HEK293 (cell line): ENCODE measurements at regions not wholly inside any gene's neighbourhood (a gene's known extent, or its start where the extent isn't known, plus 50 kb on each side); places are given as distances from the start of the nearest gene placed in this dataset.

Source experiments
- CTCF ChIA-PET: fragments of 350-600 bp; formaldehyde crosslinking; extraction: SDS; loops from one replicate; lab custom pipeline; 2021; ENCODE audit warnings: antibody characterized with exemption; lab: Yijun Ruan, JAX
- POLR2A ChIA-PET: fragments of 300-600 bp; formaldehyde crosslinking; extraction: SDS; loops from one replicate; lab custom pipeline; 2020; ENCODE audit warnings: antibody characterized with exemption, inconsistent platforms; lab: Yijun Ruan, JAX
- H3K27ac ChIP-seq: fragments of 200-500 bp; sonication (Bioruptor generic); 2 replicates; pipeline ENCODE4 v1.5.1; 2014; ENCODE audit warnings: low read depth, low read length, control low read depth, inconsistent platforms; ENCODE audit errors: extremely low read depth
- H3K36me3 ChIP-seq, 2 experiments: fragments of 200-500 bp in 1 of 2; sonication (Bioruptor generic) in 1 of 2; 1 replicate in 1 of 2; 2 replicates in 1 of 2; pipeline ENCODE4 v1.5.1; 2014 to 2017; ENCODE audit warnings: inconsistent platforms in 2 of 2, low read length in 2 of 2; ENCODE audit not compliant: control insufficient read depth in 2 of 2, insufficient read depth in 1 of 2
- H3K4me1 ChIP-seq: fragments of 200-500 bp; sonication (Bioruptor generic); 2 replicates; pipeline ENCODE4 v1.5.1; 2014; ENCODE audit warnings: mild to moderate bottlenecking, low read length, inconsistent platforms; ENCODE audit not compliant: control insufficient read depth, insufficient read depth
- H3K4me3 ChIP-seq: 2 replicates; pipeline ENCODE4 v1.5.1; 2011; ENCODE audit warnings: low read depth, mild to moderate bottlenecking, control low read depth, low read length, moderate library complexity
- H3K9me3 ChIP-seq: fragments of 200-500 bp; sonication (Bioruptor generic); 2 replicates; pipeline ENCODE4 v1.5.1; 2014; ENCODE audit warnings: low read depth, low read length, inconsistent platforms; ENCODE audit not compliant: control insufficient read depth, insufficient read depth
- MYNN ChIP-seq: fragments of 450-650 bp; formaldehyde crosslinking; IDR thresholded peaks from 2 replicates; pipeline ENCODE4 v1.5.1; 2016; ENCODE audit warnings: missing biosample characterization, missing genetic modification characterization, borderline replicate concordance
- RBAK ChIP-seq: fragments of 450-650 bp; formaldehyde crosslinking; IDR thresholded peaks from 2 replicates; pipeline ENCODE4 v1.5.1; 2016; ENCODE audit warnings: missing biosample characterization, missing genetic modification characterization
- SCRT1 ChIP-seq: fragments of 450-650 bp; formaldehyde crosslinking; IDR thresholded peaks from 2 replicates; pipeline ENCODE4 v1.5.1; 2016; ENCODE audit warnings: missing biosample characterization, missing genetic modification characterization, borderline replicate concordance
- SP7 ChIP-seq: fragments of 450-650 bp; formaldehyde crosslinking; IDR thresholded peaks from 2 replicates; pipeline ENCODE4 v1.5.1; 2016; ENCODE audit warnings: missing biosample characterization, missing genetic modification characterization
- ZIC2 ChIP-seq: fragments of 450-650 bp; formaldehyde crosslinking; IDR thresholded peaks from 2 replicates; pipeline ENCODE4 v1.5.1; 2016; ENCODE audit warnings: missing biosample characterization, missing genetic modification characterization
- ZNF10 ChIP-seq: fragments of 450-650 bp; formaldehyde crosslinking; IDR thresholded peaks from 2 replicates; pipeline ENCODE4 v1.5.1; 2017; ENCODE audit warnings: missing biosample characterization, missing genetic modification characterization
- ZNF121 ChIP-seq: fragments of 450-650 bp; formaldehyde crosslinking; IDR thresholded peaks from 2 replicates; pipeline ENCODE4 v1.5.1; 2016; ENCODE audit warnings: missing biosample characterization, missing genetic modification characterization
- ZNF138 ChIP-seq: fragments of 450-650 bp; formaldehyde crosslinking; IDR thresholded peaks from 2 replicates; pipeline ENCODE4 v1.5.1; 2016; ENCODE audit warnings: missing biosample characterization, missing genetic modification characterization, borderline replicate concordance
- ZNF2 ChIP-seq: fragments of 450-650 bp; formaldehyde crosslinking; IDR thresholded peaks from 2 replicates; pipeline ENCODE4 v1.5.1; 2016; ENCODE audit warnings: missing biosample characterization, missing genetic modification characterization
- ZNF239 ChIP-seq: fragments of 450-650 bp; formaldehyde crosslinking; IDR thresholded peaks from 2 replicates; pipeline ENCODE4 v1.5.1; 2016; ENCODE audit warnings: missing biosample characterization, missing genetic modification characterization
- ZNF354C ChIP-seq: fragments of 450-650 bp; formaldehyde crosslinking; IDR thresholded peaks from 2 replicates; pipeline ENCODE4 v1.5.1; 2016; ENCODE audit warnings: missing biosample characterization, missing genetic modification characterization, low read depth, borderline replicate concordance
- ZNF391 ChIP-seq: fragments of 450-650 bp; formaldehyde crosslinking; IDR thresholded peaks from 2 replicates; pipeline ENCODE4 v1.5.1; 2016; ENCODE audit warnings: low read depth, missing biosample characterization, missing genetic modification characterization, borderline replicate concordance
- ZNF426 ChIP-seq: fragments of 450-650 bp; formaldehyde crosslinking; IDR thresholded peaks from 2 replicates; pipeline ENCODE4 v1.5.1; 2017; ENCODE audit warnings: missing biosample characterization, missing genetic modification characterization, mild to moderate bottlenecking, inconsistent platforms, moderate library complexity
- ZNF48 ChIP-seq: fragments of 450-650 bp; formaldehyde crosslinking; IDR thresholded peaks from 2 replicates; pipeline ENCODE4 v1.5.1; 2016; ENCODE audit warnings: missing biosample characterization, missing genetic modification characterization
- ZNF529 ChIP-seq: fragments of 450-650 bp; formaldehyde crosslinking; IDR thresholded peaks from 2 replicates; pipeline ENCODE4 v1.5.1; 2017; ENCODE audit warnings: missing genetic modification characterization, missing biosample characterization; ENCODE audit not compliant: insufficient replicate concordance
- ZNF76 ChIP-seq: fragments of 450-650 bp; formaldehyde crosslinking; IDR thresholded peaks from 2 replicates; pipeline ENCODE4; 2016; ENCODE audit warnings: low read depth, missing biosample characterization, missing genetic modification characterization, borderline replicate concordance
- TF ChIP-seq, protein P1 (sequence below): fragments of 450-650 bp; formaldehyde crosslinking; IDR thresholded peaks from 2 replicates; pipeline ENCODE4 v1.5.1; 2016; ENCODE audit warnings: missing biosample characterization, missing genetic modification characterization
- TF ChIP-seq, protein P2 (sequence below): sonication (generic); formaldehyde crosslinking; IDR thresholded peaks from 2 replicates; pipeline ENCODE4 v1.8.1; 2022; ENCODE audit warnings: mild to moderate bottlenecking, moderate library complexity, missing genetic modification reagents
- TF ChIP-seq, protein P3 (sequence below): fragments of 450-650 bp; formaldehyde crosslinking; IDR thresholded peaks from 2 replicates; pipeline ENCODE4 v1.5.1; 2016; ENCODE audit warnings: missing biosample characterization, missing genetic modification characterization

DNA sequence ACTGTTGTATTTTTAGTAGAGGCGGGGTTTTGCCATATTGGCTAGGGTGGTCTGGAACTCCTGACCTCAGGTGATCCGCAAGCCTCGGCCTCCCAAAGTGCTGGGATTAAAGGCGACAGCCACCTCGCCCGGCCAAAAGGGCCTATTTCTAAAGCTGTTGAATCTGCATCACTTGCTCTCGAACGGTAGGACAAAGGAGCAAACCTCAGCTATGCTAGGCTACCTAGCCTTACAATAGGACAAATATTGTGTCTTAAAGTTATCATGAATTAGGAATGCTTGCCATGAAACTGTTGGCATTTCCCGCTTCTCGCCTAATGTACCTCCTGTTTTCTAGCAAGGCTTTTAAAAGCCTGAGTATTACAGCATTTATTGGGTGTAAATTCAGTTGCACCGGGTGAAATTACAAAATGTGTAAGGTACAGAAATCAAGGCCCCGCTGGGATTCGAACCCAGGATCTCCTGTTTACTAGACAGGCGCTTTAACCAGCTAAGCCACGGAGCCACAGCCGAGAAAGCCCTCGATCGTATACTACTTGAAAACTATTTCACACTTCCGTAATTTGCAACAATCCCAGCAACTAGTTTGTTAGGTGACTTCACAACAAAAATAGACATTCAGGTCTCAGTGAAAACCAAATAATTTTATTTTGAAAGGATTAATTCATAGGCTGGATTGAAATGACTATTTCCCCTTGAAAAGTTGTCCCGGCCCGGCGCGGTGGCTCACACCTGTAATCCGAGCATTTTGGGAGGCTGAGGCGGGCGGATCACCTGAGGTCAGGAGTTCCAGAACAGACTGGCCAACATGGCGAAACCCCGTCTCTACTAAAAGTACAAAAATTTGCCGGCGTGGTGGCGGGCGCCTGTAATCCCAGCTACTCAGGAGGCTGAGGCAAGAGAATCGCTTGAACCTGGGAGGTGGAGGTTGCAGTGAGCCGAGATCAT is 211.6 kb upstream of the ZNF184 start (continued):
- TF ChIP-seq, protein P1, sequence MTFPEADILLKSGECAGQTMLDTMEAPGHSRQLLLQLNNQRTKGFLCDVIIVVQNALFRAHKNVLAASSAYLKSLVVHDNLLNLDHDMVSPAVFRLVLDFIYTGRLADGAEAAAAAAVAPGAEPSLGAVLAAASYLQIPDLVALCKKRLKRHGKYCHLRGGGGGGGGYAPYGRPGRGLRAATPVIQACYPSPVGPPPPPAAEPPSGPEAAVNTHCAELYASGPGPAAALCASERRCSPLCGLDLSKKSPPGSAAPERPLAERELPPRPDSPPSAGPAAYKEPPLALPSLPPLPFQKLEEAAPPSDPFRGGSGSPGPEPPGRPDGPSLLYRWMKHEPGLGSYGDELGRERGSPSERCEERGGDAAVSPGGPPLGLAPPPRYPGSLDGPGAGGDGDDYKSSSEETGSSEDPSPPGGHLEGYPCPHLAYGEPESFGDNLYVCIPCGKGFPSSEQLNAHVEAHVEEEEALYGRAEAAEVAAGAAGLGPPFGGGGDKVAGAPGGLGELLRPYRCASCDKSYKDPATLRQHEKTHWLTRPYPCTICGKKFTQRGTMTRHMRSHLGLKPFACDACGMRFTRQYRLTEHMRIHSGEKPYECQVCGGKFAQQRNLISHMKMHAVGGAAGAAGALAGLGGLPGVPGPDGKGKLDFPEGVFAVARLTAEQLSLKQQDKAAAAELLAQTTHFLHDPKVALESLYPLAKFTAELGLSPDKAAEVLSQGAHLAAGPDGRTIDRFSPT, result peak; percentile 96
- TF ChIP-seq, protein P2, sequence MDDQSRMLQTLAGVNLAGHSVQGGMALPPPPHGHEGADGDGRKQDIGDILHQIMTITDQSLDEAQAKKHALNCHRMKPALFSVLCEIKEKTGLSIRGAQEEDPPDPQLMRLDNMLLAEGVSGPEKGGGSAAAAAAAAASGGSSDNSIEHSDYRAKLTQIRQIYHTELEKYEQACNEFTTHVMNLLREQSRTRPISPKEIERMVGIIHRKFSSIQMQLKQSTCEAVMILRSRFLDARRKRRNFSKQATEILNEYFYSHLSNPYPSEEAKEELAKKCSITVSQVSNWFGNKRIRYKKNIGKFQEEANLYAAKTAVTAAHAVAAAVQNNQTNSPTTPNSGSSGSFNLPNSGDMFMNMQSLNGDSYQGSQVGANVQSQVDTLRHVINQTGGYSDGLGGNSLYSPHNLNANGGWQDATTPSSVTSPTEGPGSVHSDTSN, result no peak

DNA sequence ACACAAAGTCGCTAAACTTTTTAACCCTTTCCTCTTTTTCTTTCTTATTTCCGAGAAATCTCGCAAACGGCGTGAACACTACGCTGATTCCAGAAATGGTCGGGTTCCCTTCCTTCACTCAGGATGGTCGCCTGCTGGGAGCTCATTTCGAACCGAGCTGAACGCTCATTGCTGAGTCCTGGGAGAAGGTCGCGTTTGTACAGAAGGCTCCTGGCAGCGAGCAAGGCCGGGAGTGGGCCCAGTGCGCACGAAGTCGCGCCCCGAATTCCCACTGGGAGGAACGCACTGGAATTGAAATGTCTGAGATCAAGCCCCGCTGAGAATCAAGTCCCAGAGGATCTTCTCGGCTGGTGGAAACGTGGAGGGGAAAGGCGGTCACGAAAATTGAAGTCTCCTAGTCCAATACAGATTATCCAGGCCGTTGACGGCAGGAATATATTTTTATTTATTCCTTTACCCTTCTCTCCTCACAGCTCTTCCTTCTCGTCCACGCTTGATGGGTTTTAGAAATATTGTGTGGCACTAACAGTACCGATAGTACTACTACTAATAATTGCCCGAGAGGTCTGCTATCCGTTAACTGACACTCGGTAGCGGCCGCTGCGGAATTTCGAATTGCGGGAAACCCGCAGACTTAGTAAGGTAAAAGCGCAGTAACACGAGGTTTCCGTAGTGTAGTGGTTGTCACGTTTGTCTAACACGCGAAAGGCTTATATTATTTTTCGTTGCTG is 207.2 kb upstream of the ZNF184 start:
- no peak overlapping the region for H3K27ac ChIP-seq
- no peaks in the 10 kb centered on the region for H3K36me3 ChIP-seq
- H3K4me3 ChIP-seq, result no peak overlapping the region
- TF ChIP-seq ZNF10 (tag by site-specific recombination) (no peak), ZNF426 (tag by site-specific recombination) (no peak), ZNF48 (tag by site-specific recombination) (no peak), MYNN (no peak), ZNF391 (tag by site-specific recombination) (no peak), RBAK (no peak), ZNF239 (tag by site-specific recombination) (no peak), ZNF138 (tag by site-specific recombination) (no peak), ZNF529 (tag by site-specific recombination) (no peak)
- POLR2A ChIA-PET, result no interaction called here
- CTCF ChIA-PET, result no interaction called here
- H3K9me3 ChIP-seq, result no peaks in the 10 kb centered on the region
- H3K4me1 ChIP-seq, result no peaks in the 10 kb centered on the region

DNA sequence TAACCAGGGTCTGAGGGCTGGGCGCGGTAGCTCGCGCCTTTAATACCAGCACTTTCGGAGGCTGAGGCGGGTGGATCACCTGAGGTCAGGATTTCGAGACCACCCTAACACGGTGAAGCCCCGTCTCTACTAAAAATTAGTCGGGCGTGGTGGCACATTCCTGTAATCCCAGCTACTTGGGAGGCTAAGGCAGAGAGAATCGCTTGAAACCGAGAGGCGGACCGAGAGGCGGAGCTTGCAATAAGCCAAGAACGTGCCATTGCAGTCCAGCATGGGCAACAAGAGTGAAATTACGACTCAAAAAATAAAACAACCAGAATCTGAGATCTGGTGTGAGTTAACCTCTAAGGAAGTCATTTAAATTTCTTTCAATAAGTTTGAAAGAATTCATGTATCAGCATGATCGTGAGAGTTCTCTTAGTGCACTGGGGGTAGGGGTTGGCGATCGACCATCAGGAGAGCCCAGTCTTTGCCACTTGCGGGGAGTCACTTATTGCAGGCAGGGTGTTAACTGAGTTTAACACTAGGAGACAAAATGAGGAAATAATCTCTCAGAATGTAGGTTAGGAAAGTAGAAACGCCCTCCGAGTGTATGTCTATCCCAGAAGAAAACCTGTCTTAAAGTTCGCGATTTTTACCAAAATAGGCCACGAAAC is 206.5 kb upstream of the ZNF184 start:
- CTCF ChIA-PET, result no interaction called here
- POLR2A ChIA-PET, result no interaction called here
- Histone ChIP-seq H3K4me3 (no peak overlapping the region), H3K27ac (no peak overlapping the region), H3K4me1 (no peaks in the 10 kb centered on the region), H3K36me3 (no peaks in the 10 kb centered on the region), H3K9me3 (no peaks in the 10 kb centered on the region)
- no peak for TF ChIP-seq SP7 (tag by site-specific recombination)
- no peak for TF ChIP-seq ZIC2 (tag by site-specific recombination)
- TF ChIP-seq ZNF10 (tag by site-specific recombination), result 0 out of 2 replicates have a peak, but pooled peaks have one; percentile 42

DNA sequence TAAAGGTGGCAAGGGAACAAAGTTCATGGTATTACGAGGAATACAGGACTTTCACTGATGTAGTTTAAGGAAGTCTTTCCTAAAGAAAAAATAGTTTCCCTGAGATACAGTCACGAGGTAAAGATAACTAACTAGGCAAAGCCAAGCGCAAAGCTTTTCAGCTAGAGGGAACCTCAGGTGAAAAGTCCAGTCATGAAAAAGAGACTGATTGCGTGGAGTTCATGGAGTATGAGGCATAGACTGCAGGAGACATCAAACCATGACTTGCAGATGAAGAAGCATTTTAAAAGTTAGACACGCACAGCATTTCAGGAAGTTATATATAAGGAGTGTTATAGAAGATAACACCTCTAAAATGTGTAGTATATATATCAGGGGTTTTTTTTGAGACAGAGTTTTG is 205.6 kb upstream of the ZNF184 start:
- no peaks in the 10 kb centered on the region for H3K36me3 ChIP-seq
- H3K4me3 ChIP-seq, result no peak overlapping the region
- ChIA-PET CTCF (interaction anchor here (0.7 to 2.2 kb wide), 4 partner anchors 9 to 94 kb away, joined by 3 to 7 read pairs (median 4); no protein-coding TSS in a partner anchor), POLR2A (interaction anchor here (1.0 kb wide), 1 partner anchor 9 kb away, joined by 3 read pairs; no protein-coding TSS in a partner anchor)
- H3K9me3 ChIP-seq, result no peaks in the 10 kb centered on the region
- H3K4me1 ChIP-seq, result no peaks in the 10 kb centered on the region
- H3K27ac ChIP-seq, result no peak overlapping the region
- TF ChIP-seq, protein P1, result no peak
- TF ChIP-seq ZNF121, result no peak
- no peak for TF ChIP-seq ZNF2 (tag by site-specific recombination)
- no peak for TF ChIP-seq ZNF76 (tag by site-specific recombination)
- no peak for TF ChIP-seq ZNF354C (tag by site-specific recombination)
- no peak for TF ChIP-seq SCRT1 (tag by site-specific recombination)
- TF ChIP-seq, protein P3, sequence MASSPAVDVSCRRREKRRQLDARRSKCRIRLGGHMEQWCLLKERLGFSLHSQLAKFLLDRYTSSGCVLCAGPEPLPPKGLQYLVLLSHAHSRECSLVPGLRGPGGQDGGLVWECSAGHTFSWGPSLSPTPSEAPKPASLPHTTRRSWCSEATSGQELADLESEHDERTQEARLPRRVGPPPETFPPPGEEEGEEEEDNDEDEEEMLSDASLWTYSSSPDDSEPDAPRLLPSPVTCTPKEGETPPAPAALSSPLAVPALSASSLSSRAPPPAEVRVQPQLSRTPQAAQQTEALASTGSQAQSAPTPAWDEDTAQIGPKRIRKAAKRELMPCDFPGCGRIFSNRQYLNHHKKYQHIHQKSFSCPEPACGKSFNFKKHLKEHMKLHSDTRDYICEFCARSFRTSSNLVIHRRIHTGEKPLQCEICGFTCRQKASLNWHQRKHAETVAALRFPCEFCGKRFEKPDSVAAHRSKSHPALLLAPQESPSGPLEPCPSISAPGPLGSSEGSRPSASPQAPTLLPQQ, result no peak
